GM18519 (cell line): ENCODE measurements at regions not wholly inside any gene's neighbourhood (a gene's known extent, or its start where the extent isn't known, plus 50 kb on each side); places are given as distances from the start of the nearest gene placed in this dataset.
"Not testable (repeated sequence)": the region's sequence is repeated elsewhere in the genome, so short reads cannot be mapped to it uniquely, and the experiment has no call there.

Source experiments
- ATAC-seq: cut with Tn5 transposase; IDR thresholded peaks from one replicate; pipeline ENCODE4 v1.9.1; 2021; ENCODE audit warnings: mild to moderate bottlenecking, moderate library complexity; ENCODE audit not compliant: unreplicated experiment, low FRiP score

DNA sequence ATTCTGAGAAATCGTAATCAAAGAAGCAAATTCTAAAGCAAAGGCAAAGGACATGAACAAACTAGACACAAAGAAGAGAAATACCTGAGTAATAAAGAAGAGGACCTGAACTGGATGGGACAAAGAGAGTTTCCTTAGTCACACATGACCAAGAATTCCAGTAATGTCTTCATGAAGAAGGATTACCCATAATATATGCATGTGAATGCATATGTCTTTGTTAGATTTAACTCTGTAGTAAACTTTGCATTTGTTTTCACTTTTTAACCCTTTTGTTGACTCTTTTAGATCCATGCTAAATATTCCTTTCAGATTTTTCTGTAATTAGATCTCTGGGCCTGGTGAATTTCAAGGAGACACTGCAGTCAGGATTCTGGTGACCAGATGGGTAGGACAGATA lies 279.8 kb downstream of the ARRDC4 start:
- no peak for ATAC-seq

DNA sequence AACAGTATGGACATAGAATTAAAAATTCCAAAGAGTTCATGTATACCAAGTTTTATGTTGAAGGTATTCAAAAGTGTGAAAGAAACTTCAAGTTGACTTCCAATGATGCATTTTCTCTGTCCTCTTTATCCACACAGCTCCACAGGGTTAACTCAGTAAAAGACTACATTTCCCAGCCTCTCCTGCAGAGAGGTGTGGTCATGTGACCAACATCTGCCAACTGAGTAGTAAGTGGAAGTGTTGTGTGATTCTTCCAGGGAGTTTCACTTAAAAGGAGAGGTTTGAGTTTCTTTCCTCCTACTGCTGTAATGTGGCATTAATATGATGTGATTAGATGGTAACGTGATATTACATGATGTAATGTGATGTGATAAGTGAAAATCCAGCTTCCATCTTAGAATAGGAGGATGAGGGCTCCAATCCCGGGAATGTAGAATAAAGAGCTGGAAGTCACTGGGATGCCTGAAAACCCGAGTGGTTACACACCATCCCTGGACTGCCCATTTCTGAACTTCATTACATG lies 280.6 kb downstream of the ARRDC4 start:
- ATAC-seq = no peak

DNA sequence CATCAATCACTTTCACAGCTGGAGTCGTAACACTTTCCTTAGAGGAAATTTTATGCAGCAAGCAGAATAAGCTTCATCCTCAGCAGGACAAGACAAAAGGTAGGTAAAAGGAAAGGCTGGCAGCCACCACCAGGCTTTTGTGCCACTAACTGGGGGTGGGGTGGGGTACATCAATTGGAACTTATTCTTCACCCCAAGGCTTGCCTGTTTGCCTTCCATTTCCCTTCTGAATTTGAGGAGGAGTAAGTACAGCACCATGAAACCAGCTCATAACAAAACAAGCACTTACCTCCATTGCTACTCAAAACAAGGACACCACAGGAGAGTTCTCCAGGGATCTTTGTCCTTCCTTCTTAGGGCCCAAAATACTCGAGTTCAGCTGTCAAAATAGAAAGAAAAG lies 296.8 kb downstream of the ARRDC4 start:
- ATAC-seq = no peak

DNA sequence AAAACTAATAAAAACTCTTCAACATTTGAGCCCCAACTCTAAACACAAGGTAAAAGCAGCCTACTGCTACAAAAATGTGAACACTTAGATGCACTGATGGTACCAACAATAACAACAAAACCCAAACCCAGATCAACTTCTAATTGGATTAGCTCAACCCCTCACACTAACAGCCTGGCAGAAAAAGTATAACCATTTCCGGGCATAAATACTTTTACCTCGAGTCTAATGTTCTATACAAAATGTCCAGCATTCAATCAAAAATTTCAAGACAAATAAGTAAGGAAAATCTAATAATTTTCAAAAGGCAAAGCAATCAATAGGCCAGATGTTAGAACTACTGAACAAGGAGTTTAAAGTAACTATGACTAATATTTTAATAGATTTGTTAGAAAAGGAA lies 303.3 kb downstream of the ARRDC4 start:
- no peak for ATAC-seq

DNA sequence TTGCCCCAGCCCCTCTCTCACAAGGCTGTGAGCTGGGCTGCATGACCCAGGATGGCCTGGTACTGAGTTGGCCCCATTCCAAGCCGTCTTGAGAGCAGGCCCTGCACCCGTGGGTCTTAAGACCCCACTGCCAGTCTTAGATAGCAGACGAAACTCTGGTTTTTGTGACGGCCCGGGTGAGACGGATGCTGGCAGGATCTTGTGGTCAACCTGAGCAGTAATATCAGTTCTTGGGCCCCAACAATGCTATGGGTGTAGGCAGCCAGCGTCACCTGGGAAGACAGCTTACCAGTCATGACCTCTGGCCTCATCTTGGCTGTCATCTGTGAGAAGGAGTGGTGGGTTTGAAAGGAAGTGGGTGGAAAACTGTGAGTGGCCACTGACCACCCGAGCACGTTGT lies 305.8 kb downstream of the ARRDC4 start:
- ATAC-seq = no peak

DNA sequence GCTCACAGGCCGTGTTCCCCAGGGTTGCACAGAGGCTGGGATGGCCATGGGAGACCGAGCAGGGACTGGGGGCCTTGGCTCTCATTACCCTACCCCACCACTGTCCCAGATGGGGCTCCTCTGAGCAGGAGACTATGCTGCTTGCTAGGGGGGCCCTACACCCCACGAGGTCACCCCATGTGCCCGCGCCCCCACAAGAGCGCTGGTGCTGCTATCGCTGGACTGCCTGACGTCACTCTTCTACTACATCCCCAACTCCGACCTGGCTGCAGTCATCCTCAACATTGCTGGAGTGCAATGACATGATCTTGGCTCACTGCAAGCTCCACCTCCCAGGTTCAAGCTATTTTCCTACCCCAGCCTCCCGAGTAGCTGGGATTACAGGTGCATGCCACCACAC lies 307.7 kb downstream of the ARRDC4 start:
- ATAC-seq = no peak

DNA sequence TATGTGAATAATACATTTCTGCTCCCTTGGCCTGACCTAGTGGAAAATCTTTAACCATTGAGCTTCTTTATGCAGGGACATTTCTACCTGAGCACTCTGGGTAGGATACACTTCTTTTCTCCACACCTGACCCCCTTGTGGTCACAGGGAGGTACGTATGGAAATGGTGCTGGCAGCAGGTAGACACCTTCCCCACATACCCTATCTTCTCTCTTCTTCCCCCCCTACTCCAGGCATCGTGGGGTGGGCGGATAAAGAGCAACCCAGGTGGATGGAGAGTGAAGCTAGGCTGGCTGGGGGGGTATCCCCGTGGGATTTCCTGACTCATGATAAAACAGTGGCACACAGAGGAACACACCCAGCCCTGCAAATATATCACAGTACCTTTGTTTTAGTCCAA lies 312.1 kb downstream of the ARRDC4 start:
- ATAC-seq = no peak

DNA sequence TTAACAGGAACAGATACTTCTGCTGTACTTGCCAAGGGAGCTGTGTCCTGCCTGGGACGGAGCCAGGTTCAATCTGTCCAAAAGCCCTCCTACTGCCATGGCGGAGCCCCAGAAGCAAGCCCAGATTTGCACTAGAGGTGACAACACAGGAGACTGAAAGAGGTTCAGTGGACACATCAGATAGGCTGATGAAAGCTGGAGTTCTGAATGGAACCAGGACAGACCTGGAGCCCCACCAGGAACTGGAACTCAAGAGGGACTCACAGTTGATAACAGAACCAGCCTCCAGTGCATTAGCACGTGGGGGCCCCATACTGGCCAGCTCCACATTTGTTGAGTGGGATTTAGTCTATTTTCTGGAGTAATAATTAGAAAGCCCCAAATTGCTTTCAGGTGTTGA lies 315.5 kb downstream of the ARRDC4 start:
- ATAC-seq = no peak

DNA sequence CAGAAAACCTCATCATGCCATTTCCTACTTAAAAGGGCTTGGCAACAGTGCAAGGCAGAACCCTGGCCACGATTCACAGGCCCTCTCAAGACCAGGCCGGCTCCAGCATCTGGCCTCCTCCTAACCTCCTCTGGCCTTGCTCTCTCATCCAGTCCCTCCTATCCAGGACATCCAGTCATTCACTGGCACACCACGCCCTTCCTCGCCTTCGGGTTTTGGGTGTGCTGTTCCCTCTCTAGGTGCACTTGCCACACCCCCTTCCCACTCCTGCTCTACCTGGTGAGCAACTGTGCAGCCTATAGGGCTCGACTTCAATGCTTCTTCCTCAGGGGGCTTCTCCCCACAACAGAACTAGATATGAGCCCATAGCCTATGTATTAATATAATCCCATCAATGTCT lies 317.1 kb downstream of the ARRDC4 start:
- ATAC-seq = no peak

DNA sequence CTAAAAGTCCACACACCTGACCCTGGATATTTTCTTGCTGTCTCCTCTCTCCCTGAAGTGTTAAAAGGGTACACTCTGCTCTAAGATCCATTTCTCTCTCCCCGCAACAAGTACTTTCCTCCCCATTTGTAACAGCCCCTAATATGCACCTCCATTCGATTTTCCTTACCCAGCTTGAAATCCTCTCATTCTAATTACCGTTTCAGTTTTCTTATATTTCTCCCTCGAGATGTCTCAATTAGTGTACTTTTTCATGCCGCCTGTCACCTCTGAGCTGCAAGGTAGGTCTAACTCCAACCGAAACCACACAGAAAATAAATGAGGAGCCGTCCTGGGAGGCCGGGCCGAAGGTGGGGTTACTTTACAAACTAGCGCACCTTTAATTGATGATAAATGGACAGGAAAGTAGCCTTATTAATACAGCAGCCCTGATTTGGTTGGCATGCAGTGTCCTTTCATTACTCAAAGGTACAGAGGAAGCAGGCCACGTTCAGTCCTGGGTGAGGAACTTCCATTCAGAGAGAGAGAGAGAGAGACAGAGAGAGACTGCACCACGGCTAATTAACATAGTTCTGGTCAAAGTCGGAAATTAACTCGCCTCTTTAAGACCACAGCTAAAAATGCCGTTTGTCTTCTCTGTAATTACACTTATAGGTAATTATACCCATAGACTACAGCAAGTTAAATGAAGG lies 319.9 kb downstream of the ARRDC4 start:
- no peak for ATAC-seq

DNA sequence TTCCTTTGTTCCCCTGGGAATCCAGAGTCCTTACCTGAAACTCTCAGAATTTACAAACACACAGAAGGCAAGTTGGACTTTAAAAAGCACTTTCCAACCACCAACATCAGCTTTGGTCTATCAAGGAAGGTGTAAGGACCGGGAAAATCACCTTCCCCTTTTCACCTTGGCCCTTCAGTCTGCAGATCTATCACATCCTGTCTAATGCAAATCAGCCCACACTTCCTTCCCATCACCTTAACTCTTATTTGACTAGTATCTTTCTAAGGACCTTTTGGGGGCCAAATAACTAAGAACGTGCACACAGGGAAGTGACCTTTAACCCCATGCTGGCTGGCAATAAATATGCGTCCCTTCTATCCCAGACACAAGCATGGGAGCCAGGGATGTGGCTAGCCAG lies 320.6 kb downstream of the ARRDC4 start:
- ATAC-seq = no peak

DNA sequence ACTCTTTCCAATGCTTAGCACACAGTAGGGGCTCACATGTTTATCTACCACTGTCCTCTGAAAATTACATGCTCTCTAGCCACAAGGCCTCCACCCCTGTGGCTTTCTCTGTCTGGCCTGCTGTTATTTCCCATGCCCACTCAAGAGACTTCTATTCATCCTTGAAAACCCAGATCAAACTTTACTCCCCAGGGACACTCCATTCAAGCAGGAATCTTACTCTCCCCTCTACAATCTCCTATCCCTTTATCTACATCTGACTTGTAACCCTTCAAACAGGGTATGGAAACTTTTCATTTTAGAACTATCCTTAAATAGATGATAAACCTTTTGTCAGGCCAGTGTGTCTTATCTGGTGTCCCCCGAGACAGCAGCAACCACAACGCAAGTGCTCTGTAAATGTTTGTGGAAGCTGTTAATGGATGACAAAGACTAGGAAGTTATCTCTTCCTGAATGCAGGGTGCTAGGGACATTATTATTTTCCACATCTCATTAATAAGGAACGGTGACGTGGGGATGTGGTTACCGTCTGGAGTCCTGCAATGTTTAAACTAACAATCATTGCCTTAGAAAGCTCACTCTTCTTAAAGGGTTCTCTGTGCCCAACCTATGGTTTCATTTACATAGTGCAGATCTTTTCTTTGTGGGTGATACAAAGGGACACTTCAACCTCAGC lies 322.3 kb downstream of the ARRDC4 start:
- ATAC-seq = no peak

DNA sequence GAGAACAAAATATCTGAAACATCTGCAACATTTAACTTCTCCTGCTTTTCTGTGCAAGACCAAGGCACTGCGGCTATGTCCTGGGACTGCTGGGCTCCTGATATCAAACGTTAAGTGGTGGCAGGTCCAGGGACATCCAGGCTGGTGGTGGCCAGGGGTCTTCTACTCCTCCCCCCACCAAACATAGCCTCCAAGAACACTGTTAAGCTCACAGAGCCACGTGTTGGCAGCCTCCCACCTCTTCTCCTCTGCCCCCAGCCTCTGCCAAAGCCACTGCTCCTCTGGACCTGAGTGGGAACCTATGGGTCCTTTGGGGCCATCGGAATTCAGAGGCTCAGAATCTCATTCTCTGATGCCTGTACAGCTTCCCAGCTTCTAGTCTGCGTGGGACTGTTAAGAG lies 325.7 kb downstream of the ARRDC4 start:
- ATAC-seq = no peak

DNA sequence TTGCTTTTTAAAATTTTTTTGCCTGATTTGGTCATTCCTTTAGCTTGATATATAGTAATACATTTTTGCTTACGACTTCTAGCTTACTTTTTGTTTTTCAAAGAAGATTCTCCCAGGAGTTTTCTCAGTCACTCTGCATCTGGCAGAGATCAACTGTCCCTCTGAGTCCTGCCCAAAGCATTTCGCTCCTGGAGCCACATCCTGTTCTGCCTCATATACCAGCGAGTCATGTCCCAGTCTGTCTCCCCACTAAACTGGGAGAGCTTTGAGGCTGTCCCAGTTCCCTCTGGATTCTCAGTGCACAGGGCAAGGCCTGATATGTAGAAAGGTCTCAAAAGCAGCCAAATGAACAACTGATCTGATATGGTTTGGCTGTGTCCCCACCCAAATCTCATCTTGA lies 326.3 kb downstream of the ARRDC4 start:
- ATAC-seq = no peak

DNA sequence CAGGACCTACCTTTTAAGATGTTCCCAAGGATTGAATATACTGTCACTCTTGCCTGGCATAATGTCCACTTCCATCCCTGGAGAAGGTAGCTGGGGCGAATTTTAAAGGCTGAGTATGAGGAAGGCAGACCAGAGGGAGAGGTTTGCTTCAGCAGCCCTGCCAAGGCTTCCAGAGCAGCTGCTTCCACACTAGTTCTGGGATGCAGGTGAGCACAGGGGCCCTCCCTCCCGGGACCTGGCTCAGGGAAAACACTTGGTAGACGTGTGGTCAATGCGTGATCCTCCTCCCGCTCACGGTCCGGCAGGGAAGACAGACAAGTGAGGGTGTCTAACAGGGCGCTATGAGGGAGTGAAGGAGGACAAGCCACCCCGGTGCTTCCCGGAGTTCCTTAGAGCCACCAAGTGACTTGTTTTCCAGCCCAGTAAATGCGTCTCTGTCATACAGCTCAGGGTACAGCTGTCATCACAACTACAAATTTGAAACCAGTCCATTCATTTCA lies 327.6 kb downstream of the ARRDC4 start:
- ATAC-seq = no peak

DNA sequence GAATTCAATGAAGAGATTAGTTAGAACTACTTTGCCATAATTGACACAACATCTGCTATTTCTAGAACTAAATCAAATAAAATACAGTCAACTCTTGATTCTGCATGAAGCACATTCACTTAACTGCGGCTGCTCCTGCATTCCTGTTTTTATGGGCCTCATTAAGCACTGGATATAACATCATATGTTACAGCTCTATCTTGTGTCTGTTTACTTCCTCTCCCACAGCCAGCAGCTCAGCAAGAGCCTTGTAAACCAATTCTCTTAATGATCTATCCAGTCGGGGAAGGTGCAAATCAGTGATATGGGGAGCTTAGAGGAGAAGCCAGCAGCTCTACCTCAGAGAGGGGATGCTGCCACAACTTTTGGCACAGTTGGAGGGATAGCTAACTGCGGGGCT lies 329.2 kb downstream of the ARRDC4 start:
- no peak for ATAC-seq

DNA sequence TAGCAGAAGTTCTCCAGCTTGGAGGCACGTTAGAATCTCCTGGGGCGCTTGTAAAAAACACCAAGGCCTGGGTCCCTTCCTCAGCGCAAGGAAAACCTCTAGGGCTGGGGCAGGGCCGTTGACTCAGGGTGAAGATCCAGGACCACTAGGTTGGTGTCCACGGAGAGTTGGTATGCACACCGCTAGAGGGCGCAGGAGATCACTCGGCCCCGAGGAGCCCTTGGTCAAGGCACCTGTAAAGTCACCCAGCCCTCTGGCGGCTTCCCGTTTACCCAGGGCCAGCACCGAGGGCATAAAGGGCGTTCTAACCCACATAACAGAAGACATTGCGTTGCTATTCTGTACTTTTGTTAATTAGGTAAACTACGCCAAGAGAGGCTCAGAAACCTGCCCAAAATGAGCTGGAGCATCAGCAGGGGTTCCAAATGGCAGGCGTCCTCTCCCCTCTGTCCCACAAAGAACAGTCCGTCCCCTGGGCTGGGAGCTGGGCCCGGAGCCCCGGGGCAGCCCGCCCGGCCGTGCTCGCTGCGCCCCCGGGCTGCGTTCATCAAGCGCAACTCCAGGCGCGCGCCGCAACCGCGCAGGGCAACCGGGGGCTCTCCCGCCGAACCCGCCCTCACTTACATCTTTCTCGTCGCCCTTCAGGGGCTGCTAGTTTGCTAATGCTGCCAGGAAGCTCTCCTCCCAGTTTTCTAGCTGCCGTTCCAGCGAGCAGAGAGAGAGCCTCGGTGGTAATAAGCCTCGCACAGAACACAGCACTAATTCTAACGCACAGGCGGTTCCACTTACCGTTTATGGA lies 332.1 kb downstream of the ARRDC4 start:
- peak; percentile 81 for ATAC-seq

DNA sequence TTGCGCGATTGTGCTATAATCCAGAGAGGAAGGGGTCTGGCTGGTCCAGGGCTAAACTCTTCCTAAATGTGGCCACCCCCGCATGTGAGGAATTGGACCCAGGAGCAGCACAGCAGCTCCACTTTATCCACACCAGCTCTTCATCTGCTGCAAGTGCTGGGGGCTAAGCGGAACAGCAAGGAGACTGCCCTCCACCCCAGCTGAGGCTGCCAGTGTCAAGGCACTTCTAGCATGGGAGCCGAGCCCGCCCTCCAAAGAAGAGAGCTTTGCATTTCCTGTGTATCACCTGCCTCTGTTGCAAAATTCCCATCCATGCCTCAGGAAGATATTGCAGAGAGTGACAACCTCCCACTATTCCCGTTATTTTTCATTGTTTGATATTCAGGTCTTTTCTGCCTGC lies 333.6 kb downstream of the ARRDC4 start:
- ATAC-seq = no peak

DNA sequence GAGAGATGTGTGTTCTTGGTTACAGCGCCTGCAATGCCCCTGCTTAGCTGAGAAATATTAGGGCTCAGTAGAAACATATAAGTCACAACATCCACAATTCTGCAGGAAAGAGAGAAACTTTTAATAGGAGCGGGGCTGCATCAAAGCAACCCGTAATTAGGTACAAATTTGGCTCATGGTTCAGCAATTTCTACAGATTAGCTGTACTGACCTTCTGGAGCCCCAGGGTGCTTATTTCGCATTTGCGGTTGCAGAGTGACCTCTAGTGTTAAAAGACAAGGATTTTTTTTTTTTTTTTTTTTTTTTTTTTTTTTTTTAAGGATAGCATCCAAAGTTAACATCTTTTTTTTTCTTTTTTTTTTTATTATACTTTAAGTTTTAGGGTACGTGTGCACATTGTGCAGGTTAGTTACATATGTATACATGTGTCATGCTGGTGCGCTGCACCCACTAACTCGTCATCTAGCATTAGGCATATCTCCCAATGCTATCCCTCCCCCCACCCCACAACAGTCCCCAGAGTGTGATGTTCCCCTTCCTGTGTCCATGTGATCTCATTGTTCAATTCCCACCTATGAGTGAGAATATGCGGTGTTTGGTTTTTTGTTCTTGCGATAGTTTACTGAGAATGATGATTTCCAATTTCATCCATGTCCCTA lies 334.7 kb downstream of the ARRDC4 start:
- ATAC-seq = not testable (repeated sequence)

DNA sequence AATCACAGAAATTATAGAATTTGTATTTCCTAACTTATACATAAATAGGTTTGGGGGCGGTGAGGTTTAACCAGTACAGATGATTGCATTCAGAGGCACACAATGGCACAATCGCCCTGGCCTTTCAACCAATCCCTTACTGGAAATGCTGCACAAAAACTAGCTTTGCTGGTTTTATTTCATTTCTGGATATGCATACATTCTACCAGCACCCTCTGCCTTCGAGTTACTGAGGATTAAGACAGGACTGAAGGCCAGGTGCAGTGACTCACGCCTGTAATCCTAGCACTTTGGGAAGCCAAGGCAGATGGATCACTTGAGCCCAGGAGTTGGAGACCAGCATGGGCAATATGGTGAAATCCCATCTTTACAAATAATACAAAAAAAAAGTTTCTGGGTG lies 336.1 kb downstream of the ARRDC4 start:
- ATAC-seq = no peak

DNA sequence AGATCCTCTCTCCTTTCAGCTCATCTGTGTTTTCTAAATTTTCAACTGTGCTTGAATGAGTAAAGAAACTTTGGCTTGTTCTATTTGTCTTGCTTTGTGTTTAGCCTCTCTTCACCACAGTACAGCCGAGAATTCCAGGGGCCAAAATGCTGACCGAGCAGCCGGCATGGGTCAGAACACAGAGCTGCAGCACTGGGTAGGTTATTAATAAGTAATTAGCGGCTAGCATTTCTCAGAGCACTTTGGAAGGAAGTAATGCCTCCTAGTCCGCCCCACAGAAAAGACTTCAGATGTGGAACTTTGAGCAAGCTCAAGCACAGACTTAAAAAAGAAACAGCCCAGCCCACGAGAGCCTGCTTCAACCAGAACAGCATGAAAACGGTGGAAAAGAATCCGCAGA lies 343.9 kb downstream of the ARRDC4 start:
- no peak for ATAC-seq
